Esophagus (tissue), 2 donors: ENCODE measurements at regions not wholly inside any gene's neighbourhood (a gene's known extent, or its start where the extent isn't known, plus 50 kb on each side); places are given as distances from the start of the nearest gene placed in this dataset.
"Not testable (repeated sequence)": the region's sequence is repeated elsewhere in the genome, so short reads cannot be mapped to it uniquely, and the experiment has no call there.

Experiments
- H3K27ac ChIP-seq, 2 donors: one replicate each; pipeline ENCODE4 v1.5.1; 2013; ENCODE audit warnings: low read depth in 2 of 2, mild to moderate bottlenecking in 2 of 2, inconsistent platforms in 1 of 2, low read length in 1 of 2, moderate library complexity in 1 of 2
- H3K27me3 ChIP-seq, 2 donors: one replicate each; pipeline ENCODE4 v1.6.1; 2013; ENCODE audit warnings: low read length in 2 of 2, control low read depth in 1 of 2, mild to moderate bottlenecking in 1 of 2; ENCODE audit not compliant: insufficient read depth in 2 of 2, control insufficient read depth in 1 of 2
- H3K36me3 ChIP-seq, 2 donors: one replicate each; pipeline ENCODE4 v1.6.1; 2013; ENCODE audit warnings: low read length in 1 of 2; ENCODE audit not compliant: control insufficient read depth in 2 of 2, insufficient read depth in 2 of 2
- H3K4me1 ChIP-seq, 2 donors: one replicate each; pipeline ENCODE4 v1.6.1; 2013; ENCODE audit warnings: low read length in 1 of 2; ENCODE audit not compliant: control insufficient read depth in 2 of 2, insufficient read depth in 2 of 2
- H3K4me3 ChIP-seq, 2 donors: one replicate each; pipeline ENCODE4 v1.5.1; 2013; ENCODE audit warnings: low read length in 2 of 2, mild to moderate bottlenecking in 2 of 2, low read depth in 1 of 2, moderate library complexity in 1 of 2
- H3K9me3 ChIP-seq, 2 donors: one replicate each; pipeline ENCODE4 v1.6.1; 2013; ENCODE audit warnings: mild to moderate bottlenecking in 2 of 2, low read depth in 1 of 2, low read length in 1 of 2, moderate library complexity in 1 of 2; ENCODE audit not compliant: control insufficient read depth in 2 of 2, insufficient read depth in 1 of 2
- WGBS, 2 donors: extraction: QIAGEN DNeasy Blood & Tissue Kit; methylation state at CpG; one replicate each; pipeline ENCODE4 v1.1.7; 2013; 5-methylcytosine and 5-hydroxymethylcytosine counted together
- donor health status: healthy with polysubstance abuse.
- donor health status: Bipolar disorder and iron deficiency.

DNA sequence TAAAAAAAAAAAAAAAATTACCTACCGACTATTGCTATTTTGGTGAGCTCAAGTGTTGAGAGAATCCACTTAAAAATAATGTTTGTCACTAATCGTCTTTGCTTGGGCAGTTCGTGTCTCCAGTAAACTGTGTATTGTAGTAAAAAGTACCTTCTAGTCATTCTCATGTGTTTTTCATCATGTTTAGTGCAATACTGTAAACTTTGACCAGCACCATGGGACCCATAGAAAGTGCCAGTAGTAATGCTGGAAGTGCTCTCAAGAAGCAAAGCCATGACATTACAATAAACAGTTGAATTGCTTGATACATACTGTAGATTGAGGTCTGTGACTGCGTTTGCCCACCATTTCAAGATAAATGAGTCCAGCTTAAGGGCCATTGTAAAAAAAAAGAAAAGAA lies 395.2 kb downstream of the BCKDHB start:
- no peaks in the 10 kb centered on the region for H3K27me3 ChIP-seq
- H3K4me3 ChIP-seq = no peak overlapping the region
- H3K27ac ChIP-seq = no peak overlapping the region
- no peaks in the 10 kb centered on the region for H3K36me3 ChIP-seq
- no peaks in the 10 kb centered on the region for H3K4me1 ChIP-seq
- no peaks in the 10 kb centered on the region for H3K9me3 ChIP-seq
- 78 to 81% methylated on average over 4 of the region's 4 CpGs for WGBS, 2 donors

DNA sequence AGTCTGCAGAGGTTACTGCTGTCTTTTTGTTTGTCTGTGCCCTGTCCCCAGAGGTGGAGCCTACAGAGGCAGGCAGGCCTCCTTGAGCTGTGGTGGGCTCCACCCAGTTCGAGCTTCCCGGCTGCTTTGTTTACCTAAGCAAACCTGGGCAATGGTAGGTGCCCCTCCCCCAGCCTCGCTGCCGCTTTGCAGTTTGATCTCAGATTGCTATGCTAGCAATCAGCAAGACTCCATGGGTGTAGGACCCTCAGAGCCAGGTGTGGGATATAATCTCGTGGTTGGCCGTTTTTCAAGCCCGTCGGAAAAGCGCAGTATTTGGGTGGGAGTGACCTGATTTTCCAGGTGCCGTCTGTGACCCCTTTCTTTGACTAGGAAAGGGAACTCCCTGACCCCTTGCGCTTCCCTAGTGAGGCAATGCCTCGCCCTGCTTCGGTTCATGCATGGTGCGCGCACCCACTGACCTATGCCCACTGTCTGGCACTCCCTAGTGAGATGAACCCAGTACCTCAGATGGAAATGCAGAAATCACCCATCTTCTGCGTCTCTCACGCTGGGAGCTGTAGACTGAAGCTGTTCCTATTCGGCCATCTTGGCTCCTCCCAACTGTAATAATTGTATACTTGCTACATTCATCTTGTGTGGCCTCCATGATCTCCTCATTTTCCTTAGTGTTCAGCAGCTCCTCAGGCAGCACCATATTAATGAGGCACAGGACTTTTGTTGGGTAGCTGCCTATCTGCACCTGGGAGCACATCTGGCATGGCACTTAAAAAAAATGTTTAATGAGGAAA lies 391.4 kb downstream of the BCKDHB start:
- H3K9me3 ChIP-seq, H3K4me3 ChIP-seq, H3K36me3 ChIP-seq, H3K4me1 ChIP-seq, H3K27me3 ChIP-seq, H3K27ac ChIP-seq: not testable (repeated sequence)
- 64 to 73% methylated on average over 16 to 18 of the region's 18 CpGs for WGBS, 2 donors

DNA sequence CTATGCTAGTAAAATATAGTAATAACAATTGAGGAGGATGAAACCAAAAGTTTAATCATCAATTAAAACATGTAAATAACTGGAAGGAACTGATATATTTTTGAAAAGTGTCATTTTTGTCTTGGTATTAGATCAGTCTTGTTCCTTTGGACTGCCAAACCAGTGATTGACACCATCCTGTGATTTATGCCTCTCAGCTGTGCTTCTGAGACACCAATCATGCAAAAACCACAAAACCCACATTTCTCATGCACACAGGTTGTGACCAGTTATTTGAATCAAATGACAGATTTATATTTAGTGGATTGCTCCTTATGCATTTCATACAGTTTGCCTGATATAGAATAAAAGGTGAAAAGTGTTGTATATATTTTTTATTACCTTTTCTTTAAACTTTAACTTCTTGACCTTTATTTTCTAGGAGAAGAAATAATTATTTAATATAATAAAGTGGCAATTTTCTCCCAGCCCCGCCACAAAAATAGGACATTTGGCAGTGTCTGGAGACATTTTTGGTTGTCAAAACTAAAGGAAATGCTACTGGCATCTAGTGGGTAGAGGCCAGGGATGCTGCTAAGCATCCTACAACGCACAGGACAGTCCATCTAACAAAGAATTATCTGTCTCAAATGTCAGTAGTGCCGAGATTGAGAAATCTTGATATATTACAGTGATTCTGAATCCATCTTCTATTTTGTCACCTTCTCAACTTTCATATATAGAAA lies 383.6 kb downstream of the BCKDHB start:
- H3K27ac ChIP-seq = no peak overlapping the region
- no peaks in the 10 kb centered on the region for H3K36me3 ChIP-seq
- H3K27me3 ChIP-seq = no peaks in the 10 kb centered on the region
- H3K9me3 ChIP-seq = no peaks in the 10 kb centered on the region
- 61 to 63% methylated on average over 3 of the region's 3 CpGs for WGBS, 2 donors
- no peak overlapping the region for H3K4me3 ChIP-seq
- H3K4me1 ChIP-seq = no peaks in the 10 kb centered on the region

DNA sequence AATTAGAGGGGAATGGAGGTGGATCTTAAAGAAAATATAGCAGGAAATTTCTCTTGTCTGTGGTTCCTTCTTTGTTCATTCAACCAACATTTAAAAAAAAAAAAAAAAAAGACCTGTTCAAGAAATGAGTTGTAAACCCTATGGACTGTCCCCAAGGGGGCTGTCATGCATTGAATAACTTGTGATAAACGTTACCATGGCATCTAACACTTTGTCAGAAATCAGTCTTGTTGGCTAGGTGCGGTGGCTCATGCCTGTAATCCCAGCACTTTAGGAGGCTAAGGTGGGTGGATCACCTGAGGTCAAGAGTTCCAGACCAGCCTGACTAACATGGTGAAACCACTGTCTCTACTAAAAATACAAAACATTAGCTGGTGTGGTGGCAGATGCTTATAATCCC lies 381.7 kb downstream of the BCKDHB start:
- Histone ChIP-seq H3K36me3 (no peaks in the 10 kb centered on the region), H3K27ac (no peak overlapping the region), H3K4me3 (no peak overlapping the region), H3K27me3 (no peaks in the 10 kb centered on the region), H3K4me1 (no peaks in the 10 kb centered on the region), H3K9me3 (no peaks in the 10 kb centered on the region)
- 63 to 65% methylated on average over 2 of the region's 2 CpGs for WGBS, 2 donors

DNA sequence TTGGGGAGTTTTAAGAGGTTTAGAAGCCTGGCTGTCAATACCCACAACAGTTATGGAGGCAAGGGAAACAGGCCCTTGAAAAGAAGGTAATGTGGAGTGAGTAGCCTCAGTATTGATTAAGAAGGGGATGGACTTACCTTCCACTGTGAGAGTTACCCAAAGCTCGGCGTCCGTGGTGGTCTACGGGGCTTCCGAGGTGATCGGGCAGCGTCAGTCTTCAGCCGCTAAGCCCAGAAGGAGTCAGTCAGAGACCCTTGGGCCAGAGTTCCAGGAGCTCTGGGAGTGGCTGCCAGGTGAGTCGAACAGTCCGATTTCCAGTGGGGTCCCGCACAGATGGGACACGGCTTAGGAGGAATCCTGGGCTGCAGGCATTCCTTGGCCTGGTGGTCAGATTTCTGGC lies 379.0 kb downstream of the BCKDHB start:
- not testable (repeated sequence) for H3K4me1 ChIP-seq, H3K4me3 ChIP-seq, H3K27me3 ChIP-seq, H3K27ac ChIP-seq, H3K9me3 ChIP-seq, H3K36me3 ChIP-seq
- 95 to 97% methylated on average over 11 to 12 of the region's 12 CpGs for WGBS, 2 donors

DNA sequence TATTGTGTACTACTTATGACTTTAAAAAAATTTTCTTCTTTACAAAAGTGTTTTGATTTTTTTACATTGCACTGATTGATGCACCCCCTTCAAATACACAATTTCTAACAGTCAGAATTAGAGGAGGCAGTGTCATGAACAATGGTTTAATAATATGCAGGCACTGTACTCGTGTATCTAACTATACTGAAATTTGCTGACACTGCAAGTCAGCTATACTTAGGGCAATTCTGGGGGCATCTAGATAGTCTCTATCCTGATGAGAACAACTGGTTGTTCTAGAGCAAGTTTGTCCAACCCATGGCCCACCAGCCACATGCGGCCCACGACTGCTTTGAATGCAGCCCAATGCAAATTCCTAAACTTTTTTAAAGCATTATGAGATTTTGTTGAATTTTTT lies 375.6 kb downstream of the BCKDHB start:
- Histone ChIP-seq H3K4me1 (no peaks in the 10 kb centered on the region), H3K27me3 (no peaks in the 10 kb centered on the region), H3K9me3 (no peaks in the 10 kb centered on the region), H3K36me3 (no peaks in the 10 kb centered on the region), H3K4me3 (no peak overlapping the region), H3K27ac (no peak overlapping the region)
- 92% methylated on average over 3 of the region's 3 CpGs for WGBS, 2 donors

DNA sequence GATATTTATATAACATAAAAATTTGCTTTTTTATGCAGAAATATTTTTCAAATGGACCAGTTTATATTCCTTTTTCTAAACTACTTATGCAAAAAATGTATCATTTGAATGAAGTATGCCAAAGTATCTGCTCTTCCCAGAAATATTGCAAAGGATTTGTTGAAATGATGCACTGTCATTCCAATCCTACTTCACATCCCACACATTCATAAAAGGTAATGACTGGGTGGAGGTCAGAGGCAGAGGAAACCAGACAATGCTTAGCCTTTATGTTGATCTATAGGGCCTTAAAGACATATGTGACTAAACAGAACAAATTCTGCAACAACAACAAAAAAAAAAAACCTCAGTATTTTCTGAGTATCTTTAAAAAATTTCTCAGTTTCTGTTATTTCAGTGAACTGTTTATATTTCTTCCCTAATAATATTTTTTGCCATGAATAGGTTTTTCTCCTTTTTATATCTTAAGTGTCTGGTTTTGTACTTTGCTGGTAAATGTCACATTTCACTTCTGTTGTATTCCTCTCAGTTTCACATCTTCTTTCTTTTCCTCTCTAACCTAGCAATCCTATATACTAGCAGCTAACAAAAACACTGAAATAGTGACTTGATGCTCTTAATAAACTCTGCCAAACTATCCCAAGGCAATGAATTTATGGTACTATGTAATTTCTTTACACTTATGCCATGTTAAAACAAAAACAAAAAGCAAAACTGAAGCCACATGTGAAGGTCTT lies 374.1 kb downstream of the BCKDHB start:
- Histone ChIP-seq H3K4me1 (no peaks in the 10 kb centered on the region), H3K4me3 (no peak overlapping the region), H3K36me3 (no peaks in the 10 kb centered on the region), H3K27ac (no peak overlapping the region), H3K9me3 (no peaks in the 10 kb centered on the region), H3K27me3 (no peaks in the 10 kb centered on the region)

DNA sequence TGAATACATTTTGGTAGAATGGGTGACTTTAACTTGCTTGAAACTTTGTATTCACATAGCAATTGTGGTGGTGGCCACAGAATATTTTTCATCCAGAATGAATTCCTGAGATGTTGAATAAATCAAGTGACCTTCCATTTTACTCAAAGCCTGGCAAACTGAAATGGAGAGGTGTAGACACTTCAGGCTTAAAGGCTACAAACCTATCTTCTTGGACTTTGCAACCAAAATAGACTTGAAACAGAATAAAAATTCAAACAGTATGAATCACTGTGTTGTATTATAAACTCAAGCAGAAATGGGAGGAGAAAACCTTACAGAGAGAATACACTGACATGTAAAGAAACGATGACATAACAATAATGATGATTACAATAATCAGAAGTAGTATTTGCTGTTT lies 371.6 kb downstream of the BCKDHB start:
- no peak overlapping the region for H3K4me3 ChIP-seq
- H3K27me3 ChIP-seq = no peaks in the 10 kb centered on the region
- 69 to 78% methylated on average over 1 of the region's 1 CpG for WGBS, 2 donors
- H3K27ac ChIP-seq = no peak overlapping the region
- no peaks in the 10 kb centered on the region for H3K4me1 ChIP-seq
- H3K36me3 ChIP-seq = no peaks in the 10 kb centered on the region
- H3K9me3 ChIP-seq = no peaks in the 10 kb centered on the region

DNA sequence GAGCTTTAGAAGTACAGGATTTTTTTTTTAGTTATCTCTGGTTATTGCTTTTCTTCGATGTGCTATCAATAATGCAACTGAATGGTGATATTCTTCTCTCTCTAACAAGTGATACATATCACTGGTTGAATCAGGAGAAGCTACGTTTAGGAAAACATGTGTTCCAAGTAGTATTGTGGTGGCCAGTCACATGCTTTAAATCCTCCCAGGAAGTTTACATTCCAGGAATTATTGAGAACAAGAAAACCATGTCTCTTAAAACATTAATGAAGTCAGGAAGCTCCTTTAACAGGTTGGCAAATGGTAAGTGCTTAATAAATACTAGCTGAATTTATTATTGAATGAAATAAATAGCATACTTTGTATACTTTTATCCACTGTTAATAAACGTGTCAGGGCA lies 371.1 kb downstream of the BCKDHB start:
- 41 to 47% methylated on average over 3 of the region's 3 CpGs for WGBS, 2 donors

More for the DNA sequence above, 371.1 kb downstream of the BCKDHB start:
- Histone ChIP-seq H3K36me3 (no peaks in the 10 kb centered on the region), H3K4me3 (no peak overlapping the region), H3K27me3 (no peaks in the 10 kb centered on the region), H3K9me3 (no peaks in the 10 kb centered on the region), H3K4me1 (no peaks in the 10 kb centered on the region), H3K27ac (no peak overlapping the region)
